Left colon (tissue), 2 donors: ENCODE measurements at regions not wholly inside any gene's neighbourhood (a gene's known extent, or its start where the extent isn't known, plus 50 kb on each side); places are given as distances from the start of the nearest gene placed in this dataset.
"Not testable (repeated sequence)": the region's sequence is repeated elsewhere in the genome, so short reads cannot be mapped to it uniquely, and the experiment has no call there.

Source experiments
- ATAC-seq: fragments of 200-7000 bp; cut with Tn5 transposase; one replicate; pipeline ENCODE4 v1.9.1; 2020; ENCODE audit warnings: mild to moderate bottlenecking, moderate library complexity
- DNase-seq, 2 donors: peaks; one replicate each; pipeline ENCODE4 v3.0.0-alpha.2; 2020
- intact Hi-C, 2 donors: fragments of 100-400 bp; cut with DNase I in 1 of 2; cut with micrococcal nuclease in 1 of 2; formaldehyde crosslinking; loops; one replicate each; pipeline versions ENCODE4 v1.11.2 to v1.14.0; 2022; cut with DNase I, micrococcal nuclease
- donor health status: DM: no; HTN: no; CAD: no.
- donor health status: DM: yes; HTN: yes; CAD: no.

- ATAC-seq (no peak), DNase-seq (no peak)
- intact Hi-C loops = no loop called here
Observed at GRCh38 chr6:22129751-22130150, 167.1 kb downstream of the PRL start.

- ATAC-seq (no peak), DNase-seq (no peak)
- intact Hi-C loops = no loop called here
Observed at GRCh38 chr6:22132656-22133055, 164.2 kb downstream of the PRL start.

DNA sequence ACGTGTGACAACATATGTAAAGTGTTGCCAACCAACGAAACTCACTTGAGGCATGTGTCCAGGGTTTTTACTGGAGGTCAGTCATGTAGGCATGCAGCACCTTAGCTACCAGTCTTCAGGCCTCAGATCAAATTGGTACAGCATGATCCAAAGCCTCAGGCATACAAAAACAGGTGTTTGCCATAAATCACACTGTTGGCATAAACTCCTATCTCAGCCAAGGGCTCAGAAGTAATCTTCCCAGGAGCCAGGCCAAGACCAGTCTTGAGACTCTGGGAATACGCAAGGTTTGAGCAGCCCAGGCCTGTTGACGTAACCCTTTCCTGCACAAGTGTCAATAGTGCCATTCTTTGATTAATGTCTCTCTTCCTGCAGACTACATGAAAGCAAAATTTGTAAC, 163.5 kb downstream of the PRL start:
- intact Hi-C loops = no loop called here
- DNase-seq (no peak), ATAC-seq (no peak)

GRCh38 chr6:22134308-22134707, 162.5 kb downstream of the PRL start:
- no peak for ATAC-seq

GRCh38 chr6:22135395-22135794, 161.4 kb downstream of the PRL start:
- intact Hi-C loops = no loop called here
- ATAC-seq (no peak), DNase-seq (no peak)

More at GRCh38 chr6:22134308-22134707, 162.5 kb downstream of the PRL start:
- no peak for DNase-seq
- intact Hi-C loops = no loop called here

DNA sequence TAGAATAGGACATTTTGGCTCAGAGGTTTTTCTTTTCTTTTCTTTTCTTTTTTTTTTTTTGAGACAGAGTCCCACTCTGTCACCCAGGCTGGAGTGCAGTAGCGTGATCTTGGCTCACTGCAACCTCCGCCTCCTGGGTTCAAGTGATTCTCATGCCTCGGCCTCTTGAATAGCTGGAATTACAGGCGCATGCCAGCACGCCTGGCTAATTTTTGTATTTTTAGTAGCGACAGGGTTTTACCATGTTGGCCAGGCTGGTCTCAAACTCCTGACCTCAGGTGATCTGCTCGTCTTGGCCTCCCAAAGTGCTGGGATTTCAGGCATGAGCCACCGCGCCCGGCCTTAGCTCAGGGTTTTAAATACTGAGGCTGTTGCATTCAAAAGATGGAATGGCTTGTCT, 156.1 kb downstream of the PRL start:
- ATAC-seq, intact Hi-C loops, DNase-seq: not testable (repeated sequence)

- intact Hi-C loops = no loop called here
- DNase-seq (no peak), ATAC-seq (peak; percentile 22)
Observed at GRCh38 chr6:22141241-22141745, 155.5 kb downstream of the PRL start.

GRCh38 chr6:22142856-22143255, 154.0 kb downstream of the PRL start:
- DNase-seq (no peak), ATAC-seq (no peak)
- intact Hi-C loops = no loop called here

DNA sequence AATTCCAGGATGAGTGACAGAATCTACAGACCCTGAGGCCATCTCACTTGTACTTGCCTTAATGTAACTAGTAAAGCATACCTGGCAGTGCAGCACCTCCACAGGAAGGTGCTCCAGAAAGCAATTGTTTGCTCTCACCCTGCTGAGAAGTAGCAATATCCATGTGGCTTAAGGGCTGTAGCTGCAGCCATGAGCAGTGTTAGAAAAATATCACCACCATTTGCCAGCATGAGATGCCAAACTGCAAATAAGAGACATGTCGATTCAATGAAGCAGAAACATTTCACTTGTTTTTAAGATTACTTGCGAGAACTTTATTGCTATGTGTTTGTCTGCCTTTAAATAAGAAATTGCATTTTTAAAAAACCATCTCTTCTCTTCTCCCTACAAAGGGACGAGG, 151.5 kb downstream of the PRL start:
- intact Hi-C loops = no loop called here
- DNase-seq (no peak), ATAC-seq (no peak)

DNA sequence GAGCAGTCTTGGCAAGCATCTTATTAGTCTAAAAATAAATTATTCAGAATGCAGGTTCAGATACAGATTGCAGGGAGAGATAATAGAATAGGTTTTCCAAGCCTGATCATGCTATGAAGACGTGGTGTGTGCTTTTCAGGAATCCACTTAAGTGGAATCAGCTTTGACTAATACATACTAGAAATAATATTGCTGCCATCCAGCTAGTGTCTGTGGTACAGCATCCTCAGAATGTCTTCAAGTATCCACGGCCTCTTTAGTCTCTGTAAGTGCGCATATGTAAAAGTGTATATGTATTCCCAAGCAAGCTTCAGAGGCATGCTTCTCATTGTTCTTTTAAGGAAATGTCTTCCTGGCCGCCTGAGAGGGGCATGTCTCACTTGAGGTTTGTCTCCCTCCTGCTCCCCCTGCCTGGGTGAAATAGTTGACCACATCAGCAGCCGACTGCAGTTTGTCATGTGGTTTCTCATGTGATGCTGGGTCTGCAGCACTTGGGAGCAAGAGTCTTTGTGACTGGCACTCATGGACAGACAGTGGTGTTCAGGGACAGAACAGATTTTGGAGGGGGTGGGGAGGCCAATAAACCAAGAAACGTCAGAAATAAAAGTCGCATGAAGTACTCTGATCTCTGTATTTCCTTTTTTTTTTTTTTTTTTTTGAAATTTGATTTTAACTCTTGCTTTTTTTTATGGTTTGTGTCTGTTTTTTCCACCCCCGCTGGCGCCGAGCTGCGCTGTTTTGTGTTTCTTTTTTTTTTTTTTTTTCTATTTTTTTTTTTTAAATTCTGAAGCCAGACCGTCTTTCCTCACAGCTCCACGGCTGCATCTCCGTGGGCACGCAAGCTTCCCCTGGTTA, 150.8 kb downstream of the PRL start:
- ATAC-seq (no peak), DNase-seq (peak; percentile 9 to 26)
- intact Hi-C loops = no loop called here

GRCh38 chr6:22146678-22146930, 150.2 kb downstream of the PRL start:
- DNase-seq = peak in 1 of 2 donors; percentile 6
- ATAC-seq = no peak
- intact Hi-C loops = no loop called here

GRCh38 chr6:22146931-22147701, 149.7 kb downstream of the PRL start:
- intact Hi-C loops = no loop called here
- ATAC-seq (no peak), DNase-seq (no peak)

DNA sequence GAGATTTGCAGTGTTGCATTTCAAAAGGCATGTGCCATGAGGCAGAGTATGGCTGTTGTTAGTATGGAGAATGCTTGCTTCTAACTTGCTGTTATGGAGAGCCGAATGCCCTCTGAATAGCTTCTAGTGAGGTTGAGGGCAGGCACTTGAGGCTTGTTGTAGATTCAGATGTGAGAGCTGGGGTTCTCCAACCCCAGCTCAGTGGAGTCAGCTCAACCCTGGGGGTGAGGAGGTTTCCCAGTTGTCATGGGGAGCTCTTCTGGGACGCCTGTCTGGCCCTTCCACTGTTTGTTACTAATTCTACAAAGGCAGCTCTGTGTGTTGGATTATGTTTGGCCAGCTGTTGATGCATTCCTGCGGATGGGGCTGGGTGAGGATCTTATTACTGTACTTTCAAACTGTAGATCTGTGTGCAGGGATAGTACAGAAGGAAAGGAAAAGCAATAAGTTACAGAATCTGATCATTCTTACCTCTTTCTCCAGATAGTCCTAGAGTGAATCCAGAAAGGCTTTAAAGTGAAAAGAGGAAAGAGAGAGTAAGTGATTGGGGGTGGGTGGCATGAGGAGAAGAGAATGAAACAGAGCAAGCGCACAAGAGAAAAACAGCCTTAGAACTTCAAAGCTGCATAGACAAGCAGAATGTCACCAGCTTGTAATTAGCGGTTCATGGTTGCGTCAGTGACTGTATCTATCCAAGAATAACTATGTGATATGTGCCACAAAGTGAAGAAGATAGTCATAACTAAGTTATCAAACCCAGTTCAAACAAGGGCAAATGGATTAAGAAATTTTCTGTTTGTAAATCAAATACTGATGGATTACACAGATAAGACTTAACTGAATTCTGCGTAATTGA, 148.7 kb downstream of the PRL start:
- intact Hi-C loops = no loop called here
- ATAC-seq = peak; percentile 62
- DNase-seq = peak in 1 of 2 donors; percentile 21

GRCh38 chr6:22149096-22149495, 147.7 kb downstream of the PRL start:
- DNase-seq = no peak

DNA sequence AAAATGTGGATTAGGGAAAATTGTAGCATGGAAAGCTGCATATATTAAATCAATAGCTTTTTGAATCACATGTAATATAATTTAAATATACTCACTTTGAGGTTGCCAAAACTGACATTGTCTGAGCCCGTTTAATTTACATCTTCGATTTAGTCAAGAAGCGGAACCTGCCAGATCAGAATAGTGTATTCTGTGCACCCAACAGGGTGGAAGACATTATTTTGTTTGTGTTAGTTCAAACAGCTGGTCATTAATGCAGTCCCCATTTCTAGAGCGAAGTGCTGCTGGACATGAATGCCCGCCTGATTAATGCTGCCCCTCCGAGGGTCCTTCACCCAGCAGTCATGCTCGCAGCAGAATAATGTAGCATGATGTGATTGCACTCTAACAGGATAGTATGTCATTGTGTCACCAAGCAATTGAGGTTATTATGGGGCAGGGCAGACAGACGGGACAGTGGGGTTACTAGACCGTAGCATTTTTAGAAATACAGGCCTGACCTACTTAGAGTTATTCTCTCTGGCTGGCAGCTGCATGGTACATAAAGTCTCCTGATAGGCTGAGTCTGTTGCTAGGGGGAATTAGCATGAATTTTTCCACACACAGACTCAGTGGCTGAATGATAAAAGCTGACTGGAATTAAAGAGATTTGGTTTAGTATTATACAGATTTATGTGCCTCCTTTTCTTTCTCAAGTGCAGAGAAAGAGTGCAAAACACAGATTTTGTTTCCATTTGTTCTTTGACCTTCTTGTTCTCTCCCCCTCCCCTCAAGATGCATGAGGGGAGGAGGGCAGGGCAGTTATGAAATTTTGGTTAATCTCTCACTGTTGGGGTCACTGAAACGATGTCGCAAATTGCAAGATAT, 147.1 kb downstream of the PRL start:
- ATAC-seq = no peak
- intact Hi-C loops = no loop called here
- DNase-seq = no peak

More at GRCh38 chr6:22149096-22149495, 147.7 kb downstream of the PRL start:
- ATAC-seq = no peak
- intact Hi-C loops = no loop called here

DNA sequence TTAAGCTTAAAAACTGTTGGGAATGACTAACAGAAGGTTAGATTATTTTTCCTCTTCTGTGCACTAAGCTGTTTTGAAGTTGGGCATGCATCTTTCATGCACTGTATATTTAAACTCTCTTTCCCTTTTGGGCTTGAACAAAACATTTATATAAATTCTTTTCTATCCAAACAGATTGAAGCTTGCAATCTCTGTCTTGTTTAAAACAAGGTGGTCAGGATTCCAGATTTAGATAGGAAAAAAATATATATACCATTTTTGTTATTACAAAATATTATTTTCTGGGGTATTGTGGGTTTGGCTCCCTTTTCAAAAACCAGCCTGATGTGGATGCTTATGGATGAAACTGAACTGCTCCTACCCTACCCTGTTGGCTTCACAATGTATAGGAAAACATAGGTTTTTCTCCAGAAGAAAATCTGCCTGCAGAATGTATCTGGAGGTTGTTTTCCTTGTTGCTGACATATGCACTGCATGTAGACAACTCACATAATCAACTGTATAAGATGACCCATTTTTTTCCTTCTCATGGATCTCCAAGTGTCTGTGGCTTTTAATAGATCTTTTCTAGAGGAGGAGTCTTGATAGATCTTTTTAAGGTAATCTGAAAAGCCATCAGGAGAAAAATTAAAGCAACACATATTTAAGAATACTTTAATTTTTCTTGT, 146.3 kb downstream of the PRL start:
- ATAC-seq = no peak
- DNase-seq = no peak
- intact Hi-C loops = no loop called here

GRCh38 chr6:22151892-22152291, 144.9 kb downstream of the PRL start:
- ATAC-seq (no peak), DNase-seq (no peak)
- intact Hi-C loops = no loop called here

GRCh38 chr6:22152841-22153240, 144.0 kb downstream of the PRL start:
- intact Hi-C loops = no loop called here
- DNase-seq (no peak), ATAC-seq (no peak)
